HEK293T (cell line): ENCODE measurements at regions not wholly inside any gene's neighbourhood (a gene's known extent, or its start where the extent isn't known, plus 50 kb on each side); places are given as distances from the start of the nearest gene placed in this dataset.

ENCODE experiments used
- BHLHE40 ChIP-seq: fragments of 450-650 bp; IDR thresholded peaks from 2 replicates; pipeline ENCODE4 v1.6.1; 2016; ENCODE audit warnings: mild to moderate bottlenecking, moderate library complexity, borderline replicate concordance
- ELF4 ChIP-seq: fragments of 450-650 bp; IDR thresholded peaks from 2 replicates; pipeline ENCODE4 v1.6.1; 2017; ENCODE audit warnings: antibody characterized with exemption
- FOXA1 ChIP-seq: fragments of 450-650 bp; IDR thresholded peaks from 2 replicates; pipeline ENCODE4 v1.6.1; 2016; ENCODE audit warnings: mild to moderate bottlenecking
- FOXM1 ChIP-seq: fragments of 450-650 bp; IDR thresholded peaks from 2 replicates; pipeline ENCODE4 v1.6.1; 2017; ENCODE audit warnings: mild to moderate bottlenecking, borderline replicate concordance
- HDGF ChIP-seq: fragments of 450-650 bp; IDR thresholded peaks from 2 replicates; pipeline ENCODE4 v1.6.1; 2017; ENCODE audit warnings: antibody characterized with exemption, borderline replicate concordance
- SP1 ChIP-seq: fragments of 450-650 bp; IDR thresholded peaks from 2 replicates; pipeline ENCODE4 v1.6.1; 2017
- SUZ12 ChIP-seq: fragments of 450-650 bp; IDR thresholded peaks from 2 replicates; pipeline ENCODE4 v1.6.1; 2016; ENCODE audit warnings: mild to moderate bottlenecking
- TARDBP ChIP-seq: fragments of 450-650 bp; IDR thresholded peaks from 2 replicates; pipeline ENCODE4 v1.6.1; 2016
- TF ChIP-seq, protein P1 (sequence below): fragments of 450-650 bp; IDR thresholded peaks from 2 replicates; pipeline ENCODE4 v1.6.1; 2016

DNA sequence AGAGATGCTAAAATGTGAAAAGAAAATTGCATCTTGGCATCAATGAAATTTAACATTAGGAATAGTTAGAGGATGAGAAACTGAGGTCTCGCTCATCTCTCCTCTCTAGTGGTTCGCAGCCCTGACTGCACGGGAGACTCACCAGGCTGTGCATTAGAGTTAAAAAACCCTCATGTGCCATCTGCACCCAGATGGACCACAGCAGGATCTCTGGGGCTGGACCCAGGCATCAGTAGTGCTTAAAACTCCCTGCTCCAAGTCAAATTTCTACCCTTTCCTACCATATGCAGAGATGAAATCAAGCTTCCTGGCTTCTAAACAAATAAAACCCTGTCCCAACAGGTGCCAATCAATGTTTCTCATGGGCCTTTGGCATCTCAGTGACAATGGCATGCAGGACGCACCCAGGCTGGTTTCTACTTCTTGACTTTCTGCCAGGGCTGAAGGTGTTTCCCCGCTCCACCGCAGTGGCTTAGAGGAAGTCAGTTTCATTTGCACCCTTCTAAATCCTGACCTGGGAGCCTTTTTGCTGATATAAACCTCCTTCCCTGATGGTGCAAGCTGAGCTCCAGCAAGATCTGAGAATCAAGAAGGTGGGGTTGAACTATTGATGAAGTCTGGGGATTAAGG is 132.6 kb downstream of the NSG2 start:
- no peak for TF ChIP-seq TARDBP
- no peak for TF ChIP-seq SP1
- TF ChIP-seq BHLHE40: no peak
- TF ChIP-seq, protein P1, sequence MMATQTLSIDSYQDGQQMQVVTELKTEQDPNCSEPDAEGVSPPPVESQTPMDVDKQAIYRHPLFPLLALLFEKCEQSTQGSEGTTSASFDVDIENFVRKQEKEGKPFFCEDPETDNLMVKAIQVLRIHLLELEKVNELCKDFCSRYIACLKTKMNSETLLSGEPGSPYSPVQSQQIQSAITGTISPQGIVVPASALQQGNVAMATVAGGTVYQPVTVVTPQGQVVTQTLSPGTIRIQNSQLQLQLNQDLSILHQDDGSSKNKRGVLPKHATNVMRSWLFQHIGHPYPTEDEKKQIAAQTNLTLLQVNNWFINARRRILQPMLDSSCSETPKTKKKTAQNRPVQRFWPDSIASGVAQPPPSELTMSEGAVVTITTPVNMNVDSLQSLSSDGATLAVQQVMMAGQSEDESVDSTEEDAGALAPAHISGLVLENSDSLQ: no peak
- TF ChIP-seq FOXA1: no peak
- TF ChIP-seq SUZ12: no peak
- TF ChIP-seq HDGF: no peak
- TF ChIP-seq ELF4: no peak
- no peak for TF ChIP-seq FOXM1
